COLO668 (cell line): ENCODE measurements at regions not wholly inside any gene's neighbourhood (a gene's known extent, or its start where the extent isn't known, plus 50 kb on each side); places are given as distances from the start of the nearest gene placed in this dataset.
"Not testable (repeated sequence)": the region's sequence is repeated elsewhere in the genome, so short reads cannot be mapped to it uniquely, and the experiment has no call there.

Experiments
- DNase-seq: peaks from one replicate; lab custom pipeline; 2025; ENCODE audit not compliant: unreplicated experiment; lab: John Stamatoyannopoulos, UW

DNA sequence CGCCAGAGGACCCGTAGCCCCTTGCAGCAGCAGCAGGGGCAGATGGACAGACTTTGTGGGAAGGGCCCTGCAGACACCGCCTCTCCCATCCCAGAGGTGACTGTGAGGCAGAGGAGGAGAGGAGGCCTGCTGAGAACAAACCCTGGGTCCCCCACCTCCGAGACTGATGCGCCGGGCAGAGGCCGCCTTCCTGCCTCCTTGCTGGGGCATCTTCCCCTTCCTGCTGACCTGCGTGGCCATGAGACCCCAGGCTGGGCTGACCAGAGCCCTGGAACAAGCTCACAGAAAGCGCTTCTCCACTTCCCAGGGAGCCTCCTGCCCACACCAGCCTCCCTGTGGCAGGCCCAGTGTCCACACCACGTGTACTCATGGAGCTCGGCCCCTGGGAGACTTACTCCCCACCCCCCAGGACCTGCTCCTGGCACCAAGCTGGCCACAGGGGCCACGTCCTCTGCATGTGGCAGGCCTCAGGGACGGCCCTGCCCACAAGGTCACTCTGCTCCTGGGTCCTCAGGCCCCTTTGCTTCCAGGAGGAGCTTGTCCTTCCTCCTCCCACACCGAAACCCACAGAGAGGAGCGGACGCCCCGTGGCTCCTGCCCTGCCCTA, 119.0 kb upstream of the ZNF469 start:
- not testable (repeated sequence) for DNase-seq

DNA sequence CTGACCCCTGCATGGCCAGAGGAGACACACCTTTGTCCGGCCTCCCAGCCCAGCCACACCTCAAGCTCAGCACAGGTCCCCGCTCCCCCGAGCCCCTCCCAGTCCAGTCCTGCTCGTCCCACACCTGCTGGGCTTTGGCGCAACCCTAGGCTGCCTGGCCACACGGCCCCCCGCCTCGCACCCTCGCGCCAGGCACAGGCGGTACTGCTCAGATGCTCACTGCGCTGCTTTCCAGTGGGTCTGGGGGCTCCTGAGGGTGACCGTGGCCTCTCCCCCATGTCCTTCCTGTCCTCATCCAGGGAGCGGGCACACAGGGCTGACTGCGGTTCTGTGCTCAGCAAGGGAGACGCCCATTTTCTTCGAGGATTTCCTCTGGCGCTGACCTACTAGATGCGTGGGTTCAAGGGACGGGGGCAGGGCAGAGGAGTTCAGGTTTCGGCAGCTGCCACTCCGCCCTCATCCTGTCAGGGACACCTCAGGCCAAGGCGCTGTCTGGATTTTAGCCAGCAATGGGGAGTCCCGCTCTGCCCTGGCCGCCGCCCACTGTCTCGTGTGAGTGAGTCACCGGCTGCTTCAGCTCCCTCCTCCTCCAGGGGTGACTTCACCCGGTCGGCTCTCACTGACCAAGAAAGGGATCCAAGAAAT, 118.0 kb upstream of the ZNF469 start:
- DNase-seq = peak; percentile 55

GRCh38 chr16:88265286-88265938, 117.3 kb upstream of the ZNF469 start:
- DNase-seq = not testable (repeated sequence)

DNA sequence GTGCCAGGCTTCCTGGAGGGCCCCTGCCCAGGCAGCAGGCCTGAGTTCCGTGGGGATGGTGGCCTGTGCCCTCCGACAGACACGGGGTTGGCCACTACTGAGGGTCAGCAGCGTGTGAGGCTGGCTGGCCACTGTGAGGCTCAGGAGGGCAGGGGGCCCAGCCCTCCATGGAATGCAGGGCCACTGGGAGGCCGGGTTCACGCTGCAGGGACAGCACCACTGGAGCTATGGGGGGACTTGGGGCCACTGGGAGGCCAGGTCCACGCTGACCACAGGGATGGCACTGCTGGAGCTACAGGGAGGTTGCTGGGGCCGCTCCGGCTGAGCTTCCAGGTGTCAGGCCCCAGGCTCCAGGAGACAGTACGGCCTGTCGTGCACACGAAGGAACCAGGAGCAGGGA, 116.7 kb upstream of the ZNF469 start:
- not testable (repeated sequence) for DNase-seq

- DNase-seq = not testable (repeated sequence)
Measured at GRCh38 chr16:88266935-88267551, 115.7 kb upstream of the ZNF469 start.

DNA sequence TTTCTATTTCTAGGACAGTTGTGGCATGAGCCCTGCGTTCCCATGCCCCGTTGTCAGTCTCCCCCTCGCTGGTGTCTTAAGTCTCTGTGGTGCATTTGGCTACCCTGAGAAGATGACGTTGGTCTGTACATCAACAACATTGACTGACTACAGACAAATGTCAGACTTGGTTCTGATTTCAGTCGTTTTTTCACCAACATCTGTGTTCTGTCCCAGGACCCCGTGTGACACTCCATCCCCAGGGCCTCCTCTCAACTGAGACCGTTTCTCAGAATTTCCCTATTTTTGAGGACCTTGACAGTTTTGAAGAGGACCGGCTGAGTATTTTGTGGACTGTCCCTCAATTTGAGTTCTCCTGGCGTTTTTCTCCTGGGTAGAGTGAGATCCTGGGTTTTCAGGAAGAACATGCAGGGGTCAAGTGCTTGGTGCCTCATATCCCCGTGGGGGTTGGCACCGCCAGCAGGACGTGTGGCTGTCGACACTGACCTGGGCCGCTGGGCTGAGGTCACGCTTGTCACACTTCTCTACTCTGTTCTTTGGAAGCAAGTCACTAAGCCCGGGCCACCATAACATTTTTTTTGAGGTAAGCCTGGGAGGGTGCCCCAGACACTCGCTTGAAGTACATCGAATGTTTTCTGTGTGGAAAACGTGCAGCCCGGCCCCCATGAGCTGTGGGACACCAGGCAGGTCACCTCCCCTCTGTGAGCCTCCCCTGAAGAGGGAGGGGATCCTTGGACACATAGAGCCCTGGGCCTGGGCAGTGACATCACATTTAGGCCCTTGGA, 114.4 kb upstream of the ZNF469 start:
- DNase-seq = not testable (repeated sequence)

GRCh38 chr16:88270171-88270790, 112.5 kb upstream of the ZNF469 start:
- DNase-seq = not testable (repeated sequence)

DNA sequence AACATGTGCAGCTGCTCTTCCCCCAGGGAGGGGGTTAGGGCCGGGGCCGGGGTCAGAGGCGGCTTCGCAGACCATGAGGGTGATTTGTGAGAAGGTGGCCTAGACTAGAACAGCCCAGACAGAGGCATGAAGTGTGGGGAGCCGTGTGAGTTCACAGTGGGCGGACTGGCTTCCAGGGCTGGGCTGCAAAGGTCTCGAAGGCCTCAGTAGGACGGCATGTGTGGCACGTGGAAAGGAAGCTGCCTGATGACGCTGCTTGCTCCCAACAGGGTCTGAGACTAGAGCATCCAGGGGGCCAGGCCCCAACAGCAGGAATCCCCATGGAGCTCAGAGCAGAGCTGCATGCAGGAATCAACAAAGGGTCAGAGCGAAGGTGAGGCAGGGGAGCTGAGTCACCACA, 111.5 kb upstream of the ZNF469 start:
- not testable (repeated sequence) for DNase-seq

DNA sequence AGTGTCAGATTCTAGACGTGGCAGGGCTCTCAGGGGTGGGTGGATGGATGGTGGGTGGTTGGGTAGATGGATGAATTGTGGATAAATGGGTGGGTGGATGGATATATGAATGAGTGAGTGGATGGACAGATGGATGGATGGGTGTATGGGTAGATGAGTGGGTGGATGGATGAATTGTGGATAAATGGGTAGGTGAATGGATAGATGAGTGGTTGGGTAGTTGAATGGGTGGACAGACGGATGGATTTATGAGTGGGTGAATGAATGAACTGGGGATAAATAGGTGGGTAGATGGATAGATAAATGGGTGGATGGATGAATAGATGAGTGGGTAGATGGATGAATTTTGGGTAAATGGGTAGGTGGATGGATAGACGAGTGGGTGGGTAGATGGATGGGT, 111.0 kb upstream of the ZNF469 start:
- not testable (repeated sequence) for DNase-seq

GRCh38 chr16:88272437-88272836, 110.3 kb upstream of the ZNF469 start:
- not testable (repeated sequence) for DNase-seq

DNA sequence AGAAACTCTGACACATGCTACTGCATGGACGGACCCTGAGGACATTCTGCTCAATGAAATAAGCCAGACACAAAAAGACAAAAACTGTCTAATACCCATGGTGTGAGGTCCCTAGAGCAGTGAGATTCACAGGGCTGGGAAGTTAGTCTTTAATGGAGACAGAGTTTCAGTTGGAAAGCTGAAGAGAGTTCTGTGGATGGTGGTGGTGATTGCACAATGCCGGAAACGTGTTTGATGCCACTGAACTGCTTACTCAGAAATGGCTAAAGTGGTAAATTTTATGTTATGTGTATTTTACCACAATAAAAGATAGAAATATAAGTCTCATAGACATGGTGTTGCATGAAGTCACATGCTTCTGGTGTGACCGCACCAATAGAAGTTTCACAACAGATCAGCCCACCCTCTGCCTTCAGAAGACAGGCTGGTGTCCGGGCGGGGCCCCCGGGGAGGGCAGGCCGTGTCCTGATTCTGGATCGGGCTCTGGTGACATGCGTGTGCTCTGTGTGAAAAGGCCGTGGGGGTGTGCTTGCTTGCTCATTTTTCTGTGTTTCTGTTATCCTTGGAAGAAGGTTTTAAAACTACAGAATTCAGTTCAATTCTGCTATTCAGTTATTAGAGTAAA, 108.5 kb upstream of the ZNF469 start:
- DNase-seq = not testable (repeated sequence)

DNA sequence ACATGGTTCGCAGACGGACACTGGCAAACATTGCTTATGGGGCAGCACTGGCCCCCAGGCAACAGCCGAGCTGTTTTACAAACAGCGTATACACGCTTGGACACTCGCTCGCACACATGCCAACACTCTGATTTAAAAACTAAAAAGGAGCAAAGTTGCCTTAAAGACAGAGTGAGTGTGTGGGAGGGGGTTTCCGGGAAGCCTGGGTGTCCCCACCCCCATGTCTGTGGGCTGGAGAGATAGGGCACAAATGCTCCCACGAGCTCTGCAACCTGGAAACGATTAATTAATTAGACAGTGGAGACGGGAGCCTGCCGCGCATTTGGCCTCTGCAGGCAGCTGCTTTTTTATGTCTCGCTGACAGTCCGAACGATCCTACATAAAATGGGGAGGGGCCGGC, 107.9 kb upstream of the ZNF469 start:
- no peak for DNase-seq

DNA sequence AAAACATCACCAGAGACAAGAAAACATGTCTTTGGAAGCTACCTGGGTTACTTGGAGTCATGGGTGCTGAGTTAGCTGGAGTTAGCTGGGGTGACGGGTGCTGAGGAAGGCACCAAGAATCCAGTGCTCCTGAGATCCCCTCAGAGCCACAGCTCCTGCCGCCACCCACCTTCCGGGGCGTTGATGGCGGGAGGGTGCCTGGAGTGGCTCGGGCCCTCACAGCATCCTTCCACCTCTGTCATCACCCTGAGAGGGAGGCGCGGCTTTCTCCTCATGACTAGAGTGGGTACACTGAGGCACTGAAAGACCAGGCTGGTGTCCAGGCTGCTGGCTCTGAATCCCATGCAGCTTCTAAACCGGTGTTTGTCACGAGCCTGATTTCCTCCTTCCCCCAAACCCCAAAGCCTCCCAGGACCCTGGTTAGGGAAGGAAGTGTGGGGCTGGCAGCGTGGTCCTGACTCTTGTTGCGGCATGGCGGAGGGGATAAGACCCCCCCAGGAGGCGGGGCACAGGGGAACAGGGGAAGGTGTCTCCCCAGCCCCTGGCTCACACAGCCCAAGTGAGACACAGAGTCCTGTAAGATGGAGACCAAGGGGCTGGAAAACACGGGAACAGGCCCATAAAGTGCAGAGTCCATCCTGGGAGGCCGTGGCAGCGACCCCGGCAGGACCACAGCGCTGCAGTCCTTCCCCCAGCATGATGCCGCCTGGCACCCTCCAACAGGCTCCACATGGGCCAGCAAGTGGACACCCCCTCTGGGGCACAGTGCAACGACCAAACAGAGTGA, 107.2 kb upstream of the ZNF469 start:
- DNase-seq = not testable (repeated sequence)

GRCh38 chr16:88276123-88276588, 106.6 kb upstream of the ZNF469 start:
- DNase-seq = not testable (repeated sequence)

GRCh38 chr16:88276591-88276990, 106.2 kb upstream of the ZNF469 start:
- DNase-seq = no peak

- no peak for DNase-seq
Measured at GRCh38 chr16:88279998-88280397, 102.8 kb upstream of the ZNF469 start.

DNA sequence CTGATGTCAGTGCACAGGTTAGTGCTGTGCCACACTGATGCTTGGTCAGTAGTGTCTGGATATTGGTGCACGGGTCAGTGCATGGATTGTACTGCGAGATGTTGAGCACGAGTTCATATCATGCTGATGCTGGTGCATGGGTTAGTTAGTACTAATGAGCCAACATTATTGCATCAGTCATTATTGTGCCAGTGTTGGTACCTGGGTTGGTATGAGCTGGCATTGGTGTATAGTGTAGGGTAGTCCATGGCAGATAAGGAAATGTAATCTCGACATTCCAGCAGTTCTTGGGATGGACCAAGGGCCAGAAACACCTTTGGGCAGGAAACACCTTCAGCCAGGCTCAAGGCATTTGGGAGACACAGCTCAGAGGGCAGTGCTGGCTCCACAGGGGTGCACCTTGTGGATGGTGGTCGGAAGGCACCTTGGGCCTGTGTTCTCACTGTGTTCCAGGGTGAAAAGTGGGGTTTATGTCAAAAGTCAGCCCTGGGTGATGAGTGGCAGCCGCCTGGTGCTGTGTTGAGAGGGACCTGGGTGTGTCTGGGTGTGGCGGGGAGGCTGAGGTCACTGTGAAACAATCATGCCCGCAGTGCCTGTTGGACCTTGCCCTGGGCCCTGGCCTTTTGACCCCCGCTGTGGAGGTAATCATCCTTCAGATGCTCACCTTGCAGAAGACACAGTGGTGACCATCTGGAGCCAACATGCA, 100.7 kb upstream of the ZNF469 start:
- no peak for DNase-seq

GRCh38 chr16:88282564-88283395, 100.0 kb upstream of the ZNF469 start:
- no peak for DNase-seq
